Stimulated activated CD4-positive, alpha-beta T cell treated with anti-CD3 and anti-CD28 coated beads, Interleukin-12 subunit alpha, Interleukin-12 subunit beta, amount 100 ng/mL, for 48 hours (primary cell): ENCODE measurements at regions not wholly inside any gene's neighbourhood (a gene's known extent, or its start where the extent isn't known, plus 50 kb on each side); places are given as distances from the start of the nearest gene placed in this dataset.

ENCODE experiments used
- DNase-seq, 3 donors: peaks; one replicate each; pipeline ENCODE4 v3.0.0-alpha.2; 2020; ENCODE audit warnings: low read depth in 2 of 3, low spot score in 1 of 3

- no peak for DNase-seq
These were observed 992.4 kb upstream of the EYS start for GRCh38 chr6:66699385-66699784.

- no peak for DNase-seq
These were observed 982.6 kb upstream of the EYS start for GRCh38 chr6:66689608-66690007.

DNA sequence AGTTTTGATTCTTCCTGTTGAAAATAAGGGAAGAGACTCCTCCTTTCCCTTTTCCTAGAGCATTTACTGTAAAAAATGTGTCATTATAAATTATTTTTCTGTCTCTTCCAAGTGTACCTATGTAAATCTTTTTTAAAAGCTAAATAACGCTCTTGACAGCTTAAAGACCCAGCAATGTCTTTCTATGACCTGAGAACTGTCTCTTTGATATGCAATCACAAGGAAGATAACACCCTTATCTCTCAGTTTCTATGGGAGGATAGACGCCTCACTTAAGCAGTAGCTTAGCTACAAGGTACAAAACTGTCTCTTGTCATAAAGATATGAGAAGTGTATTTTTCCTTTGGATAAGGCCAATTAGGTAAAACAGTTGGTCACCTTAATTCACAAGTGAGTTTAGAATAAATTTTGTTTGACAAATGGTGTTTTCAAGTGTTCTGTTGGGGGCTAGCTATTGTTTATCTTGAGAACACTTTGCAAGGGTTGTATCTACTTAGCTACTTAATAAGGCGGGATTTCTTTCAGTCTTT, 980.6 kb upstream of the EYS start:
- DNase-seq: no peak

- DNase-seq: no peak
These were observed 968.9 kb upstream of the EYS start for GRCh38 chr6:66675906-66676305.

DNA sequence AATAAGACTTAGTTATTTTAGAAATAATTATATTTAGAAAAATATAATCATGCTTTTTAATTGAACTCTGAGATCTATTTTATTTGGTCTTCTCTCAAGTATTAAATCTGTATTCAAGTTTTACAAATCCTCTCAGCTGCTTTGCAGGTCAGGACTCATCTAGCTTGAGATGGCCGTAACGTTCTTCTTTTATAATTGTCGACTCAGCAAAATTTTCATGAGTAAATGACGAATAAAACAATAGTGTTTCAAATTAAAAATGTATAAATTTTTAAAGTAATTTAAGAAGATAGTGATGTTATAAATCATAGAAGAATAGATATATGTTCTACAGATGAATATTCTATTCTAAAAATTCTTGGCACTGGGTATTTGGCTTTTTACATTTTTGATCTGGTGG, 957.1 kb upstream of the EYS start:
- no peak for DNase-seq

- no peak for DNase-seq
These were observed 955.9 kb upstream of the EYS start for GRCh38 chr6:66662721-66663507.

- no peak for DNase-seq
These were observed 955.2 kb upstream of the EYS start for GRCh38 chr6:66662196-66662595.

GRCh38 chr6:66655420-66655819, 948.4 kb upstream of the EYS start:
- no peak for DNase-seq

DNA sequence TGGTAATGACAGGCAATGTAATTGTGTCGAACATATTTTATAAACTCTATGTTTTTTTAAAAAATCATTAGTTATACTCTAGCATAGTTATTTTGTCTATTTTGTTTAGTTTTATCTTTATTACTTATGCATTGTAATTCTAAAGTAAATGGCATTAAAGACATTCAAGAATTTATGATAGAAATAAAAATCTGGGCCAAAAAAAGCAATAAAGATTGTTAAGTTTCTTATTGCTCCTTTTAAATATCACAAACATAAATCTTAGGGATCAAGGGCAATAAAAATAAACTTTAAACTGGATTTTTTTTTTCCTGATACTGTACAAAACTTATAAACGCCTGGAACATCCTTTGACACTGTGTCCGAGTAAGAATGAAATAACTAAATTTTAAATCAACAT, 931.5 kb upstream of the EYS start:
- no peak for DNase-seq

- DNase-seq: no peak
These were observed 931.1 kb upstream of the EYS start for GRCh38 chr6:66638099-66638498.

DNA sequence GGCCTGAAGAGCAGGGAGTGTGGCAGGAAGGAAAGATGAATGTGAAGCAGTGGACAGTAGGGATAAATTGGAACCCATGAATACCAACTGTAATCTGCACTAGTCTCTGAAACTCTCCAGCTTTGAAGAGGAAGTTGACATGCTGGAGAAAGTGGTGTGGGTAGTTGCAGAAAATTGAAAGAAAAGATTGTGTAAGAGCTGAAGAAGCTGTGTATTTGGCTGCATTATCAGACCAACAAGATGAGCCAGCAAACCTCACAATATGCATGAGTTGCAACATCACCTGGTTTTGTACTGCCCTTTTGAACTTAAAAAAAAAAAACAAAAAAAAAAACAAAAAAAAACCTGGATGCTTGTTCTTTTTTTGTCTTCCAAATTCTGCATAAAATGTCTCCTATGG, 921.9 kb upstream of the EYS start:
- no peak for DNase-seq

- no peak for DNase-seq
These were observed 916.0 kb upstream of the EYS start for GRCh38 chr6:66623050-66623449.

DNA sequence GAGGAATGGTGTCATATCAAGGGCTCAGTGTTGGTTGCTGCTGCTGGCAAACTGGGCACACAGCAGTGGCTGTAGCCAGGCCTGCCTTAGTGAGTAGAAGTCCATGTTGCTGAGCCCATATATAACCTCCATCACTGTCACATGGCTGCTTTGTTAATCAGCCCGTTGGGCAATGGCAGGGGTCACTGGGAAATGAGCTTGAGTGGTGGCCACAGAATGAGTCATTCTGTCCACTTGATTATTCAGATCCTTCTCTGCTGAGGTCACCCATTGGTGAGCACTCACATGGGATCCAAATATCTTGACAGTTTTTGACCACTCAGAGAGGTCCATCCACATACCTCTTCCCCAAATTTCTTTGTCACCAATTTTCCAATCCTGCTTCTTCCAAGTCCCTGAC, 898.9 kb upstream of the EYS start:
- DNase-seq: no peak

DNA sequence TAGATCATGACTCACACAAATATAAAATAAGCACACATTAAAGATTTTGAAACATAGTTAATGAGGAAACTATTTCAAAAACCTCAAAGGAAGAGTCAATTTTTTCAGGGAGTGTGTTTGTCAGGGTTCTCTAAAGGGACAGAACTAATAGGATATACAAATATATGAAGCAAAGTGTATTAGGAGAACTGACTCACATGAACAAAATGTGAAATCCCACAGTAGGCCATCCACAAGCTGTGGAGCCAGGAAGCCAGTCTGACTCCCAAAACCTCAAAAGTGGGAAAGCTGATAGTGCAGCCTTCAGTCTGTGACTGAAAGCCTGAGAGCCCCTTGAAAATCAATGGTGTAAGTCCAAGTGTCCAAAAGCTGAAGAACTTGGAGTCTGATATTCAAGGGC, 898.0 kb upstream of the EYS start:
- no peak for DNase-seq

- no peak for DNase-seq
These were observed 892.5 kb upstream of the EYS start for GRCh38 chr6:66599541-66599940.

- DNase-seq: no peak
These were observed 871.3 kb upstream of the EYS start for GRCh38 chr6:66578362-66578761.

DNA sequence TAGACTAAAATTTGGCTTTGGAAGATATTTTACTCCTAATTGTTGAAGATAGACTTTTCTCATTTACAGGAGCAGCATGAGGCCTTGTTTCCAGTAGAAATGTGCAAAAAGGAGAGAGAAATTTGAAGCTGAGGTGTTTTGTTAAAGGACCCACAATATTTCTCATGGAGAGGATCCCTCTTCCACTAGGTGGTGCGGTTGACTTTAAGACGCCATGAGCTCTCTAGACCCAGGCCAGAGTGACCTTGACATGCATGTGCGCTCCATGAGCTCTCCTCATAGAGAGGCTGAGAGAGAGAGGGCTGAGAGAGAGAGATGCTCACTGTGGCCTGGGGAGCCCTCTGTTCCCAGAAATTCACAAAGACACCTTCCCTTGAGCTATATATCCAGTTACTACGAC, 861.2 kb upstream of the EYS start:
- no peak for DNase-seq

DNA sequence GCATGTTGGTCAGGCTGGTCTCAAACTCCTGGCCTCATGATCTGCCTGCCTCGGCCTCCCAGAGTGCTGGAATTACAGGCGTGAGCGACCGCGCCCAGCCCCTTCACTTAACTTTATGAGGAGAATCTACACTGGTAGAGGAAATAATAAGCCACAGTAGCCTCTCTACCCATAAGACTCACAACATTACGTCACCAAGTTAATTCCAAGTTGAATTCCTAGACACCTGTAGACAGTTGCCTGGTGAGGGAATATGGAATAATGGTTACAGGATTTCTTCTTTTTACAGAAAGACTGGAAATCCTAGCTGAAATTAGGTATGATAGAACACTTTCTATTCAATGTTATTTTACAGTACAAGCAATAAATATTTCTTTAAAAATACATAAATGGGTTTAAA, 854.5 kb upstream of the EYS start:
- DNase-seq: no peak

DNA sequence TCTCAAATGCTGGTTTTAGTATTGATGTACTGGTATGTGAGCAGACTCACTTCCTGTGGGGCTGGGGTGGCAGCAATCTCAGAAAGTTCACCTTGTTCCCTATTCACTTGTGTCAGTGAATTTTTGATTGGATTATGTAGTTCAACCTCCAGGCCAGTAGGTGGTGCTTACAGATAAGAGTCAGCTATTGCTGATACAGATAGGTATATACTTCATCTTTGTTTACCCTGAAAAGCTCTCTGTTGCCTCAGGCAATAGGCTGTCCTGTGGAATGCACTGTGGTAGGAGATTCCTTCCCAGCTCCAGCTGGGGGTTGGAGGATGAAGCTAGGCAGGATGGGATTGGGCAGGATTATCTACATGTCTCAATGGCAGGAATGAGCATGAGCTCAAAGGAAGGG, 851.2 kb upstream of the EYS start:
- no peak for DNase-seq

GRCh38 chr6:66556936-66557335, 849.9 kb upstream of the EYS start:
- DNase-seq: no peak

DNA sequence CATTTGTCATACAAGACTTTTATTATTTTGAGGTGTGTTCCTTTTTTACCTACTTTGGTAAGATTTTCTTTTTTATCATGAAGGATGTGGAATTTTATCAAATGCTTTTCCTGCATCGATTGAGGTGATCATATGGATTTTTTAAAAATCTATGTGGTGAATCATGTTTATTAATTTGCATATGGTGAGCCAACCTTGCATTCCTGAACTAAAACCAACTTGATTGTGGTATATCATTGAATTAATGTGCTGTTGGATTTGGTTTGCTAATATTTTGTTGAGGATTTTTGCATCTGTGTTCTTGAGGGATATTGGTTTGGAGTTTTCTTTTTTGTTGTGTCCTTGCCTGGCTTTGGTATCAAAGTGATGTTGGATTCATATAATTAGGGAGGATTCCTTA, 848.1 kb upstream of the EYS start:
- DNase-seq: no peak

- no peak for DNase-seq
These were observed 846.4 kb upstream of the EYS start for GRCh38 chr6:66553441-66553840.

DNA sequence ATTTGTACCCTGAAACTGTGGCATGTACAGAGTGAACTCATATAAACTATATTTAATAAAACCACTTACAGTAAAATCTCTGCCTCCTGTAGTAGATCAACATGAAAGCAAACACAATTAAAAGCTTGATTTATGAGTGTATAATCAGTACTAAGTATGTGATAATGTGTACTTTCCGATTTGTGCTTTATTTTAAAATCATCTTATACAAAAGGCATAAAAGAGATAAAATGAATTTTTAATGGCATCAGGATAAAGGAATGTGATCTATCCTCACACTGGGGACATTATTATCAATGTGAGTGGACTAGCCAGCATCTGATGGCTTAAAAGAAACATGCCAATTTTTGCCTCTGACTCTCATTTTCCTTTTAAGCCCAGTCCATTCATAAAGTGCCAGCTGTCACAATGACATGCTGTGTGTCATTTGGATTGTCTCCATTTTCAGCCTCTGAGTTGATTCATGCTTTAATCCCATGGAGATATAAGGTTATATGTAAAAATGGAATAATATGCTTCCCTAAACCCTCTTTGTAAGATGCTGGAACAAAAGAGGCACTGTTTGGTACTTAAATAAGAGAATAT, 831.6 kb upstream of the EYS start:
- no peak for DNase-seq
